ENCODE measurements at regions not wholly inside any gene's neighbourhood (a gene's known extent, or its start where the extent isn't known, plus 50 kb on each side); places are given as distances from the start of the nearest gene placed in this dataset.

DNA sequence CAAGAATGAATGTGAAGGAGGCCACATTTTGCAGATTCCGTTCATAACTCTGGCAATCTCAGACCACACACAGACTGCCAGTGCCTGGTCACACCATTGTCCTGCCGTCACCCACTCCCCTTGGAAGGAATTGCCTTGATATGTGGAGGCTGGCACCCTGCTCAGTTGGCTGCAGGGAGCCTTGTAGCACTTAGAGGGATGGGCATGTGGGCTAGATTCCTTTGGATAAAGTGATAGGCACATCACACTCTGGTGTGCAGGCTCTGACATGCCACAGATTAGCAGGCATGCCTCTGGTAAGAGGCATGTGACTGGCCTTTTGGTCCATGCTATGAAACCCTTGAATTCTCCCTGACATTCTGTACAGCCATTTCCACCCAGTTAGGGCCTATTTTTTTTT, 254.6 kb upstream of the PIK3R1 start:
- TF ChIP-seq, protein P1, sequence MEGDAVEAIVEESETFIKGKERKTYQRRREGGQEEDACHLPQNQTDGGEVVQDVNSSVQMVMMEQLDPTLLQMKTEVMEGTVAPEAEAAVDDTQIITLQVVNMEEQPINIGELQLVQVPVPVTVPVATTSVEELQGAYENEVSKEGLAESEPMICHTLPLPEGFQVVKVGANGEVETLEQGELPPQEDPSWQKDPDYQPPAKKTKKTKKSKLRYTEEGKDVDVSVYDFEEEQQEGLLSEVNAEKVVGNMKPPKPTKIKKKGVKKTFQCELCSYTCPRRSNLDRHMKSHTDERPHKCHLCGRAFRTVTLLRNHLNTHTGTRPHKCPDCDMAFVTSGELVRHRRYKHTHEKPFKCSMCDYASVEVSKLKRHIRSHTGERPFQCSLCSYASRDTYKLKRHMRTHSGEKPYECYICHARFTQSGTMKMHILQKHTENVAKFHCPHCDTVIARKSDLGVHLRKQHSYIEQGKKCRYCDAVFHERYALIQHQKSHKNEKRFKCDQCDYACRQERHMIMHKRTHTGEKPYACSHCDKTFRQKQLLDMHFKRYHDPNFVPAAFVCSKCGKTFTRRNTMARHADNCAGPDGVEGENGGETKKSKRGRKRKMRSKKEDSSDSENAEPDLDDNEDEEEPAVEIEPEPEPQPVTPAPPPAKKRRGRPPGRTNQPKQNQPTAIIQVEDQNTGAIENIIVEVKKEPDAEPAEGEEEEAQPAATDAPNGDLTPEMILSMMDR (IDR thresholded peaks at IDR 0.05; ENCODE audit: insufficient read depth, low read length, poor library complexity, severe bottlenecking) = no peak
- no peak for TF ChIP-seq EZH2phosphoT487 (conservative IDR thresholded peaks at IDR 0.05; ENCODE audit: low read length)
